IgD-negative memory B cell (primary cell): ENCODE measurements at regions not wholly inside any gene's neighbourhood (a gene's known extent, or its start where the extent isn't known, plus 50 kb on each side); places are given as distances from the start of the nearest gene placed in this dataset.

Experiments used
- H3K27ac Mint-ChIP-seq, 3 donors: one replicate each; pipeline ENCODE4 v1.8.0; 2020 to 2022; ENCODE audit warnings: mild to moderate bottlenecking in 3 of 3, mixed read lengths in 3 of 3, moderate library complexity in 1 of 3
- H3K27me3 Mint-ChIP-seq: one replicate; pipeline ENCODE4 v1.8.0; 2021; ENCODE audit warnings: mixed read lengths
- H3K36me3 Mint-ChIP-seq: one replicate; pipeline ENCODE4 v1.8.0; 2020; ENCODE audit warnings: mild to moderate bottlenecking, mixed read lengths
- H3K4me1 Mint-ChIP-seq, 3 donors: one replicate each; pipeline ENCODE4 v1.8.0; 2020 to 2022; ENCODE audit warnings: mixed read lengths in 3 of 3, mild to moderate bottlenecking in 1 of 3
- H3K4me3 Mint-ChIP-seq, 4 donors: one replicate each; pipeline ENCODE4 v1.8.0; 2020 to 2022; ENCODE audit warnings: mild to moderate bottlenecking in 4 of 4, mixed read lengths in 4 of 4, moderate library complexity in 3 of 4
- H3K9me3 Mint-ChIP-seq, 3 donors: one replicate each; pipeline ENCODE4 v1.8.0; 2020 to 2021; ENCODE audit warnings: mixed read lengths in 3 of 3, mild to moderate bottlenecking in 1 of 3

DNA sequence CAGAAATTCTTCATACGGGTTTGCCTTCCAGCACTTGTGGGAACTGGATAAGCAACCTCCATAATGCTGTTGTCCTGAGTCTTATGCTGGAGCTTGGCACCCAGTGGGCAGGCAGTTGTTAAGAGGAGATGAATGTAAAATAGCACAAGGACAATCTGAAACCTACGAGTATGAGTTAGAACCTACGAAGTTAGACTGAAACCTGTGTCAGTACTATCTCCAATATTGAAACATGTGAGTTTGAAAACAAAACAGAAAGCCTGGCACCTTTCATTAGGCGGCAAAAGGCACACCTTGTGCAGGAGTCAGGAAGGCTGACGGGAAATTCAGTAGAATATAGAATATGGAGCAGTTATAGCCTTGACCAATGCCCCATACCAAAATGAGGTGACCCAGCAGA is 489.7 kb upstream of the RGS18 start:
- no peaks in the 10 kb centered on the region for H3K27me3 Mint-ChIP-seq
- no peak overlapping the region for H3K27ac Mint-ChIP-seq
- H3K36me3 Mint-ChIP-seq: no peaks in the 10 kb centered on the region
- H3K9me3 Mint-ChIP-seq: peaks cover 0 to 2% (median 0%) of the 10 kb centered on the region in 3 donors
- no peaks in the 10 kb centered on the region for H3K4me1 Mint-ChIP-seq
- no peak overlapping the region for H3K4me3 Mint-ChIP-seq

DNA sequence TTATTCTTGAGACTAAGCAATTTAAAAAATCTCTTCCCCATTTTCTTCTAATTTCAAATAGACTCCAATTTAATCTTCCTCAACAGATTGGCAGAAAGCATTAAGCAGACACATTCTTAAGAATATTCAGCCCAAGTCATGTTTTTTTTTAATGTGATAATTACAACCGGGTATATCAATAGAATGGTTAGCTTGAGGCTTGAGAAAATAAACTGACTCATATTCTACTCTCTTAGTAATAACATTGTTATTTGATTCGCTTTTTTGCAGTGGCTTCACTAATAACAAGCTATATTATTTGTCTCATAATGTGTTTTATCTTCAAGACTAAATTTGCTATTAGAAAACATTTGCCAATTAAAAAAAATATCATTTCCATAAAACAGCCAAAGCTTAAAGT is 488.6 kb upstream of the RGS18 start:
- no peaks in the 10 kb centered on the region for H3K4me1 Mint-ChIP-seq
- H3K4me3 Mint-ChIP-seq: no peak overlapping the region
- no peaks in the 10 kb centered on the region for H3K36me3 Mint-ChIP-seq
- peaks cover 0 to 2% (median 0%) of the 10 kb centered on the region in 3 donors for H3K9me3 Mint-ChIP-seq
- no peak overlapping the region for H3K27ac Mint-ChIP-seq
- no peaks in the 10 kb centered on the region for H3K27me3 Mint-ChIP-seq

DNA sequence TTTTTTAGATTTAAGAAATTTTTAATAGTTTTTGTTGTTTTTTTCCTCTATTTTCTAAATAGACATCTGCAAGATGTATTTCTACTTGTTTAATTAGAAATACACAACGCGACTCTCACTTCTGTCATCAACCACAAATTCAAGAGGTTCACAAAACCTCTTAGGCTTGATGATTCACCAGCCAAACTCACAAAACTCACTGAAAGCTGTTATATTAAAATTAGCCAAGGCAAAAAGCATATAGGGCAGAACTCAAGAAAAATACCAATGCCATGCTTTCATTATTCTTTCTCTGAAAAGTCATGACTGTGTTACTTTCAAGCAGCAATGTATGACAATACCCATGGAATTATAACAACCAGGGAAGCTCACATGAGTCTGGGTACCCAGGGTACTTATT is 487.0 kb upstream of the RGS18 start:
- no peaks in the 10 kb centered on the region for H3K27me3 Mint-ChIP-seq
- H3K4me1 Mint-ChIP-seq: no peaks in the 10 kb centered on the region
- H3K27ac Mint-ChIP-seq: no peak overlapping the region
- no peak overlapping the region for H3K4me3 Mint-ChIP-seq
- no peaks in the 10 kb centered on the region for H3K36me3 Mint-ChIP-seq
- peaks cover 0 to 2% (median 0%) of the 10 kb centered on the region in 3 donors for H3K9me3 Mint-ChIP-seq

DNA sequence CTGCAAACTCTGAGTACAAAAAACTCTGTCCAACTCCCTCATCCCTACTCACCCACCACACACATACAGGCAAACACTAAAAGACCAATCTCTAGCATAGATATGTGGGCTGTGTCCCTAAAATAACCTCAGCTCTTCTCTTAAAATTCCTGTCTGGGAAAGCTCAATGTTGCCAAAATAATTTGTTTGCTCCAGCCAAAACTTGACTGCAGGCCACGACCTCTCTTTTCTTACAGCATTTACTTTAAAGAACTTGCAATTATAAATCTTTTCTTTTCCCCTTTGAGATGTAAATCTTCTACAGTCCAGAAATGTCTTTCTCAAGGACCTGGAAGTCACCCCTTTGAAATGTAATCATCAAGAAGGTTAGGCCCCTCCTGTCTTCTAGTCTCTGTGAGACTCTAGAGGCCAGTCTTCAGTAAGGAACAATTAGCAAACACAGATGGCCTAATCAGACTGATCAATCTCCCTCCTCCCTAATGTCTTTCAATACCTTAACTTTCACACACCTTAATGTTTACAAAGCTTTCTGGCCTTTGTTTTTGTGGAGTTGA is 483.6 kb upstream of the RGS18 start:
- Mint-ChIP-seq H3K36me3 (no peaks in the 10 kb centered on the region), H3K4me1 (no peaks in the 10 kb centered on the region), H3K9me3 (peaks cover 0 to 7% (median 2%) of the 10 kb centered on the region in 3 donors), H3K4me3 (no peak overlapping the region), H3K27ac (no peak overlapping the region), H3K27me3 (no peaks in the 10 kb centered on the region)

DNA sequence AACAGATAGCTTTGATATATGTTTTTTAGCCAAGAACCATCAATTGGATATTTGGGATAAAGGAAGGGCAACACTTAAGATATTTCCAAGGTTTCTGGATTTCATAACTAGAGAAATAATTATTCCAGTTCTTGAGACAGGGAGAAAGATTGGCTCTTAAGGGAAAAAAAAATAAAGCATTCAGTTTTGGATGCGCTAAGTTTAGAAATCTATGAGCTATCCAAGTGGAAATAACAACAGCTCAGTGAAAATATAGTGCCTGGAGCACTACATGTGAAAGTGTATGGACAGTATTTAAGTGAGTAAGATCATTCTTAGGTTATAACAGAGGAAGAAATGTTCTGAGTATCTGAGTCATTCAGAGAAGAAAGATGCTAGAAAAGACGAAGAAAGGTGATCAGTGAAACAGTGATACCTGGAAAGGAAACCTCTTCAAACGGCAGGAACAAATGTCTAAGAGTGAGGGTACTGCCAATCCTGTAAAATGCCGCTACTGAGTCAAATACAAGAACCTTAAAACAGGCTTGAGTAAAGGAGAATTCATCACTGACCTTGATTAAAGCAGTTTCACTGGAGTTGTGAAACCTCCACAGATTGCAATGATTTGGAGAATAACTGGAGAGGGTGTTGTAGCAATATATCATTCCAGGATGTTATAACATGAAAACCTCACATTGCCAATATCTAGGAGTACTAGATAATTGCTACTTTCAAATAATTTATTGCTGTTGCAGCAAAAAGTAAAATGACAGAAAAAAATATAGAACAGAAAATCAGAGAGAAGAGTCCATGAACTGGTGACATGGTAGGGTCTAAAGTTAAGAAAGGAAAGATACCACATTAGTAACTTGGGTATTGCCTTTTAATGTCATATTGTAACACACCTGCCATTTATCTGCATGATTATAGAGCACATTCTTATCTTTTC is 482.1 kb upstream of the RGS18 start:
- H3K4me3 Mint-ChIP-seq: no peak overlapping the region
- no peaks in the 10 kb centered on the region for H3K36me3 Mint-ChIP-seq
- H3K27ac Mint-ChIP-seq: no peak overlapping the region
- H3K9me3 Mint-ChIP-seq: peaks cover 0 to 7% (median 4%) of the 10 kb centered on the region in 3 donors
- no peaks in the 10 kb centered on the region for H3K27me3 Mint-ChIP-seq
- H3K4me1 Mint-ChIP-seq: no peaks in the 10 kb centered on the region

DNA sequence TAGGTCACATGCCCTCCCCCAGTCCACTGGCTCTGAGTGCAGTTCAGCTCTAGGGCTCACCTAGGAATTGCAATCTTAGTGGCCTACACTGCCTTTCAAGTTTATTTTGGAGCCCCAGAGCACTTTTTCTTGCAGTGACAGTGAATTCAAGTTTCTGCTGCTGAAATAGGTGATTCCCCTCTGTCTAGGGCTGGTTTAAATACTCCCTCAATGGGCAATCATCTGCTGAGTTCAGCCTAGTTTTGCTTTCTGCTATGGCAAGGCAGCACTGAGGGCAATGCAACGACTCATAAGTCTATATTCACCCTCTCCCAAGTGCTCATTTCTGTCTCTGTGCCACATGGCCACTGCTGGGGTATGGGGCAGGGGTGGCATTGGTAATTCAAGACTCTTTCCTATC is 472.6 kb upstream of the RGS18 start:
- Mint-ChIP-seq H3K4me3 (no peak overlapping the region), H3K9me3 (peaks cover 1 to 3% (median 3%) of the 10 kb centered on the region in 3 donors), H3K36me3 (no peaks in the 10 kb centered on the region), H3K27me3 (no peaks in the 10 kb centered on the region), H3K27ac (no peak overlapping the region), H3K4me1 (no peaks in the 10 kb centered on the region)

DNA sequence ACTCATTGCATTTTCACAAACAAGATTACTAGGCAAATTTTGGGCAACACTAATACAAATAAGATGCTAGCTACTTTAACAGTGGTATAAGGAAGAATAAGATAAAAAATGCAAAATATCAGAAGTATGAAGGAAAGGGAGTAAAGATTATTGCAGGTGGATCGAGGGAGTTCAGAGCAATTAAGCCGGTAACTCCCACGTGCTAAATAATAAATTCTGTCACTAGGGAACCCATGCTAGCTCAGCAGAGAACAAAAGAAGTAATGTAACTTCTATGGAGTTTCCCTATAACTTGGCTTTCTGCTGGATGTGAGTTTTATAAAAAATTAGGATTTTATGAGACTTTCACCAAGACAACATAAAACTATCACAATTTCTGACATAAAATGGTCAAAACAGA is 470.5 kb upstream of the RGS18 start:
- H3K4me3 Mint-ChIP-seq: no peak overlapping the region
- no peaks in the 10 kb centered on the region for H3K27me3 Mint-ChIP-seq
- H3K36me3 Mint-ChIP-seq: no peaks in the 10 kb centered on the region
- peaks cover 0 to 11% (median 3%) of the 10 kb centered on the region in 3 donors for H3K9me3 Mint-ChIP-seq
- no peak overlapping the region for H3K27ac Mint-ChIP-seq
- no peaks in the 10 kb centered on the region for H3K4me1 Mint-ChIP-seq

DNA sequence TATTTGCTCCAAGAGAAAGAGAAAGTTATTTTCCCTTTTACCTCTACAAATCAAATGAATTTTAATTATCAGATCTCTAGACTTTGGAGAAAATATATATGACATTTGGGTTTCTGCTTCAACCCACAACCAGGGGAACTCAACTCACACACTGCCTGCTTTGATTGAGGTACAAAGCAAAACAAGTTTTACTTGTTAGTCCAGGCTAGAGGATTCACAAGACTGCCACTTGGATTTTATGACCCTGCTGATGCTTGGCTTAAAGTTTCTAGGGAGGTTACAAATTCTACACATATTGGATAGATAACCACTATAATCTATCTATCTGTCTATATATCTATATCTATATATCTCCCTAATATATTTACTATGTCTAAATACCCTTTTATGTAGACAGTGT is 467.3 kb upstream of the RGS18 start:
- H3K27me3 Mint-ChIP-seq: no peaks in the 10 kb centered on the region
- peaks cover 0 to 2% (median 0%) of the 10 kb centered on the region in 3 donors for H3K4me1 Mint-ChIP-seq
- H3K9me3 Mint-ChIP-seq: peaks cover 3 to 15% (median 6%) of the 10 kb centered on the region in 3 donors
- no peaks in the 10 kb centered on the region for H3K36me3 Mint-ChIP-seq
- no peak overlapping the region for H3K4me3 Mint-ChIP-seq
- H3K27ac Mint-ChIP-seq: no peak overlapping the region

DNA sequence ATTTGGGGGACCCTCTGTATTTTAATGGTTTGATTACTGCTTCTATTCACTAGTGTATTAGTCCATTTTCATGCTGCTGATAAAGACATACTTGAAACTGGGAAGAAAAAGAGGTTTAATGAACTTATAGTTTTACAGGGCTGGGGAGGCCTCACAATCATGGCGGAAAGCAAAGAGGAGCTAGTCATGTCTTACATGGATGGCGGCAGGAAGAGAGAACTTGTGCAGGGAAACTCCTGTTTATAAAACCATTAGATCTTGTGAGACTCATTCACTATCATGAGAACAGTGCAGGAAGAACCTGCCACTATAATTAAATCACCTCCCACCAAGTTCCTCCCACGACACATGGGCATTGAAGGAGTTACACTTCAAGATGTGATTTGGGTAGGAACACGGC is 464.5 kb upstream of the RGS18 start:
- H3K36me3 Mint-ChIP-seq: no peaks in the 10 kb centered on the region
- H3K4me3 Mint-ChIP-seq: no peak overlapping the region
- H3K27me3 Mint-ChIP-seq: no peaks in the 10 kb centered on the region
- H3K9me3 Mint-ChIP-seq: peaks cover 3 to 15% (median 6%) of the 10 kb centered on the region in 3 donors
- peaks cover 0 to 2% (median 0%) of the 10 kb centered on the region in 3 donors for H3K4me1 Mint-ChIP-seq
- no peak overlapping the region for H3K27ac Mint-ChIP-seq

DNA sequence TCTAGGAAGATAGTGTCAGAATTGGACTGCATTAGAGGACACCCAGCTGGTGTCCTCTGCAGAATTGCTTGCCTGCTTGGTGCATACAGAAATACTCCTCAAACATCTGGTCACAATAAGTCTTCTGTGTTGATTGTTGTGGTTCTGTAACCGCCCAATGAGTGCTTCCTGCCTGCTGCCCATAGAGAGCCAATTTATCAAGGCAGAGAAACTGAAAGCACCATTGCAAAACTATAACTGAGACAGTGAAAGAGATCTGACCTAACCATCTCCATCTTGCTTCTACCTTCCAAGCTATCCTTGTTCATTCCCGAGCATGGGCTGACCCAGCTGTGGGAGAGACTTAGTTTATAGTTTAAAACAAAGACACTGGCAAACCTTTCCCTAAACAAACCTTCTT is 462.4 kb upstream of the RGS18 start:
- peaks cover 0 to 2% (median 0%) of the 10 kb centered on the region in 3 donors for H3K4me1 Mint-ChIP-seq
- no peak overlapping the region for H3K4me3 Mint-ChIP-seq
- H3K36me3 Mint-ChIP-seq: no peaks in the 10 kb centered on the region
- peaks cover 0 to 12% (median 6%) of the 10 kb centered on the region in 3 donors for H3K9me3 Mint-ChIP-seq
- no peaks in the 10 kb centered on the region for H3K27me3 Mint-ChIP-seq
- no peak overlapping the region for H3K27ac Mint-ChIP-seq

DNA sequence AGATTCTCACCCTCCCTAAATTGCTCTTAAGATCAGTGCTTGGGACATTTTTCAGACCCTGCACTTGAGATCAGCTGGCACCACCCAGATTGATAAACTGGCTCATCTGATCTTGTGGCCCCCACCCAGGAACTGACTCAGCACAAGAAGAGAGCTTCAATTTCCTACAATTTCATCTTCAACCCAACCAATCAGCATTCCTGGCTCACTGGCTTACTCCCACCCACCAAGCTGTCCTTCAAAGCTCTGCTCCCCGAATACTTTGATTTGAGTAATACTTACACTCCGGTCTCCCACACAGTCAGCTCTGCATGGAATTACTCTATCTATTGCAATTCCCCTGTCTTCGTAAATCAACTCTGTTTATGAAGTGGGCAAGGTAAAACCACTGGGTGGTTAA is 461.9 kb upstream of the RGS18 start:
- H3K27ac Mint-ChIP-seq: no peak overlapping the region
- H3K36me3 Mint-ChIP-seq: no peaks in the 10 kb centered on the region
- no peaks in the 10 kb centered on the region for H3K27me3 Mint-ChIP-seq
- H3K4me1 Mint-ChIP-seq: peaks cover 0 to 2% (median 0%) of the 10 kb centered on the region in 3 donors
- peaks cover 0 to 12% (median 6%) of the 10 kb centered on the region in 3 donors for H3K9me3 Mint-ChIP-seq
- H3K4me3 Mint-ChIP-seq: no peak overlapping the region

DNA sequence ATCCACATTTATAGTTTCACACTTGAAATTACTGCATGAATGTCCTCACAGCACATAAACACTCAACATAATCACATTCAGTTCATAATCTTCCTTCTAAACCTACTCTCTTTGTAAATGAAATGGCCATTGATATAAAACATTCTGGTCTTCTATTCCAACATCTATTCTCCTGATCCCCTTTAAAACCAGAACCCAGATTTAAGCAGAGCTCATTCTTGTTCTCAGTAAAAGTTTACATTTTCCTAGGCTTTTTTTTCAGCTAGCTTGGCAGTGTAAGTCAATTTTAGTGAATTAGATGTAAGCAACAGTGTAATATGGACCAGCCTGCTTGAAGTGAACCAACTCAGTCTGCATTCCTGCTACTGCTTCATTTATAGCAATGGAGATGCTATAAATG is 460.7 kb upstream of the RGS18 start:
- no peaks in the 10 kb centered on the region for H3K27me3 Mint-ChIP-seq
- H3K4me3 Mint-ChIP-seq: no peak overlapping the region
- peaks cover 0 to 6% (median 6%) of the 10 kb centered on the region in 3 donors for H3K9me3 Mint-ChIP-seq
- H3K27ac Mint-ChIP-seq: no peak overlapping the region
- H3K36me3 Mint-ChIP-seq: no peaks in the 10 kb centered on the region
- peaks cover 0 to 2% (median 0%) of the 10 kb centered on the region in 3 donors for H3K4me1 Mint-ChIP-seq

DNA sequence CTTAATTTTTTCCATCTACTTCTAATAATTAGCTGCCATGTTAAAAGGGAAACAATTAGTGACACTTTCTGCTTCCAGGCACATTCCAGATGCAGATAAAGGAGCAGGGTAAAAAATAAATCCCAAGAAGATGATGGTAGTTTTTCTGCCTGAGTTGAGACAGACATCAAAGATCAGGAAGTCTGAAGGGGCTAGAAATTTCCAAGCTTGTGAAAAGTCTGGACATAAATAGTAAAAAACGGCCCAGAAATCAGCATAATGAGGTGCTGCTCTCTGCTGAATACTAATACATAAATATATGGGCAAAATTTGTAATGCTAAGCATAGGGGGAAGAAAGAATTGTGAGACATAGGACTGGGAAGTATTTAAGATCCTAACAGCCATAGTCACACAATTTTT is 460.0 kb upstream of the RGS18 start:
- Mint-ChIP-seq H3K36me3 (no peaks in the 10 kb centered on the region), H3K27me3 (no peaks in the 10 kb centered on the region), H3K9me3 (peaks cover 0 to 6% (median 0%) of the 10 kb centered on the region in 3 donors), H3K27ac (no peak overlapping the region), H3K4me3 (no peak overlapping the region), H3K4me1 (peaks cover 0 to 2% (median 0%) of the 10 kb centered on the region in 3 donors)

DNA sequence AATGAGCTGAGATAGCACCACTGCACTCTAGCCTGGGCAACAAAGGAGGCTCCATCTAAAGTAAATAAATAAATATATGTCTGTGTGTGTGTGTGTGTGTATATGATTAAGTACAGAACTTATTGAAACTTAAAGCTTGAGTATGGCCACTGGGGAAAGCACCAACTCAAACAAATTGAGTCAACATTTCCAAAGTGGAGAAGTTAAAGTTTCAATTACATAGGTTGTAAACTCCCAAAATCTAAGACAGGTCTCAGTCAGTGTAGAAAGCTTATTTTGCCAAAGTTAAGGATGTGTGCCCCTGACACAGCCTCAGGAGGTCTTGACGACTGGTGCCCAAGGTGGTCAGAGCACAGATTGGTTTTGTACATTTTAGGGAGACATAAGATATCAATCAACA is 458.9 kb upstream of the RGS18 start:
- Mint-ChIP-seq H3K4me1 (no peaks in the 10 kb centered on the region), H3K4me3 (no peak overlapping the region), H3K36me3 (no peaks in the 10 kb centered on the region), H3K27ac (no peak overlapping the region), H3K27me3 (no peaks in the 10 kb centered on the region), H3K9me3 (peaks cover 0 to 3% (median 0%) of the 10 kb centered on the region in 3 donors)

DNA sequence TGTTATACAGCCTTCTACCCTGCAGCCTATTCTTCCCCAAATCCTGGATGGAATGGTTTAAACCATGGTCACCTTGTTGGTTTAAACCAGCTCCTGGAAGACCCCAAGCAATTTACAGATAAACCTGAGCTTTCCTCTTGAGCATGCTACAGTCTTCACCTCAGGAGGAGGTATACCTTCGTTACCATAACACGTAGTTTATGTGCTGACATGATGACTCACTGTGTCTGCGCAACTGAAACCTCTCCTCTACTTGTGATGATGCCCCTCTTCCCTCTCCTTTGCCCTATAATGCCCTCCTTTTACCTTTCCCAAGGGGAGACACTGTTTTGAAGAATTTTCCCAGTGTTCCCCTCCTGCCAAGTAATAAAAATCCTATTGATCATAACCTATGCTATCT is 457.3 kb upstream of the RGS18 start:
- Mint-ChIP-seq H3K27me3 (no peaks in the 10 kb centered on the region), H3K9me3 (peaks cover 0 to 2% (median under 1%) of the 10 kb centered on the region in 3 donors), H3K4me1 (peaks cover 0 to 1% (median 0%) of the 10 kb centered on the region in 3 donors), H3K27ac (no peak overlapping the region), H3K36me3 (no peaks in the 10 kb centered on the region), H3K4me3 (no peak overlapping the region)

DNA sequence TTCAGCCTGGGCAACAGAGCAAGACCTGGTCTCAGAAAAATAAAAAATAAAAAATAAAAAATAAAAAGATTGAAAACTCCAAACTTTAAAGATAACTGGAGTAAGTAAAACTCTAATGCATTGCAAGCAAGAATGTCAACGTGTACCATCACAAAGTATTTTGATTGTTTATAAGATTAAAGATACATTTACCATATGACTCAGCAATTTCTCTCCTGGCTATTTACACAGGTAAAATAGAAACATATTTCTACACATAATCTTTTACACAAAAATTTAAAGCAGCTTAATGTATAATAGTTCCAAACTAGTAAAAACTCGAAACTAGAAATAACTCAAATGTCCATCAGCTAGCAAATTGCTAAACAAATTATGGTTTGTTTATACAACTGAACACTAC is 456.1 kb upstream of the RGS18 start:
- Mint-ChIP-seq H3K27me3 (no peaks in the 10 kb centered on the region), H3K27ac (no peak overlapping the region), H3K4me3 (no peak overlapping the region), H3K4me1 (peaks cover 0 to 1% (median 0%) of the 10 kb centered on the region in 3 donors), H3K36me3 (no peaks in the 10 kb centered on the region), H3K9me3 (peaks cover 0 to 2% (median 0%) of the 10 kb centered on the region in 3 donors)
